HG02610 (cell line): ENCODE measurements at regions not wholly inside any gene's neighbourhood (a gene's known extent, or its start where the extent isn't known, plus 50 kb on each side); places are given as distances from the start of the nearest gene placed in this dataset.

Experiments
- ATAC-seq: cut with Tn5 transposase; IDR thresholded peaks from one replicate; pipeline ENCODE4 v1.9.1; 2021; ENCODE audit warnings: mild to moderate bottlenecking, moderate library complexity; ENCODE audit not compliant: unreplicated experiment

DNA sequence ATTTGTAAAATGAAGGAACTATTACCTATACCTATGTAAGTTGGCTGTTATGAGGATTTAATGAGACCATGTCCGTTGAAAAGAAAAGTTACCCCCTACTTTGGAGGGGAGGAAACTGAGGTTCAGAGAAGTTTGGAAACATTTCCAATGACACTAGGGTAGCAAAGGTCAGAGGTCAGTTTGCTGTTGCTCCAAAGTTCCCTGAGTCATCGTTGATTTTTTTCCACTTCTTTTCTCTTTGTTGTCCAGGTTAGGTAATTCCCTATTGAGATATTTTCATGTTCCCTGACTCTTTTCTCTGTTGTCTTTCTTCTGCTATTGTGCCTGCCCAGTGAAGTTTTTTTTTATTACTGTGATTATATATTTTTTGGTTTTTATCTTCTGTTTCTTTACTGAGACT lies 213.8 kb upstream of the C1orf174 start:
- no peak for ATAC-seq

DNA sequence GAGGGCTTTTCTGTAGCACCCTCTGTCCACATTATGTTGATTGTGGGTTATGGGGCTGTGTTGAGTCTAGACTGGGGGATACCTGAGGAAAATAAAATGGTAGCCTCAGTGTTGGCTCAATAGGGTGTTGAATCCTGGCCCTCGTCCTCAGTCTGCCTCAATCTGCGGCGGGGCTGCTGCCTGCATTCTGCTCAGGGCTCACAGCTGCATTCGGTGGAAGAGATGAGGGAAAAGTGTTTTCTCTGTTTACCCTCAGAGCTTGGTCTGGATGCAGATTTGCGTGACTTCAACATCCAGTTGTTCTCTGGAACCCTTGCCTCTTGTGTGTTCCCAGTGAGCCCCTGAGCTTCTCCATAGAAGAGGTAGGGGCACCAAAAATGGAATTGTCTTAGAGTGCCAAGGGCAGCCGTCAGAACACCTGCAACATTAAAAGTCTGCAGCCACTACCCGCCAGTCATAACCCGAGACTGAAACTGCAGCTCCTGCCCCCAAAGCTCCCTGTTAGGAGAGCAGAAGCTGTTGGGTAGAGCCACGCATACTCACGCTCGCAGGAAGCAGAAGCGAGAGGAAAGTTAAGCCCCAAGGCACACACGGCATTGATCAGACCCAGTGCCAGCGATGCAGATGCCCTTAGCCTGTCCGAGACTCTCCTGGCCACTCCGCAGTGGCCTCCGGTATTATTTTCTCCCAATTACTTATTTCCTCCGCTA lies 215.3 kb upstream of the C1orf174 start:
- no peak for ATAC-seq

DNA sequence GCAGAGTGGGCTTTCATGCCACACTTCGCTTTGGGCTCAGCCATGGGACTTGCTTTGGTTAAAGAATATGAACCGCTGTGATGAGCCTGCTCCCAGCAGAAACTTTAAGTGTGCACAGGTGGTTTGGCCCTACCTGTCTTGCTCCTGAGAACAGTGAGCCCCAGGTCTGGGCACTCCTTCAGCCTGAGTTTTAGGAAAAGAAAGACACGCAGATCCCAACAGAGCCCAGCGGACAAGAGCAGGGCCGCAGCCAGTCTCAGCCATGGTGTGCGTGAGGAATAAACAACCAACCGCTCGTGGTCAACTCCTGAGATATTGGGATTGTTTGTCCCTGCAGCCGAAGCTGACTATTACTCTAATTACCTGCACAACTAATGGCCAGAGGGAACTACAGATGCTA lies 217.1 kb upstream of the C1orf174 start:
- no peak for ATAC-seq

DNA sequence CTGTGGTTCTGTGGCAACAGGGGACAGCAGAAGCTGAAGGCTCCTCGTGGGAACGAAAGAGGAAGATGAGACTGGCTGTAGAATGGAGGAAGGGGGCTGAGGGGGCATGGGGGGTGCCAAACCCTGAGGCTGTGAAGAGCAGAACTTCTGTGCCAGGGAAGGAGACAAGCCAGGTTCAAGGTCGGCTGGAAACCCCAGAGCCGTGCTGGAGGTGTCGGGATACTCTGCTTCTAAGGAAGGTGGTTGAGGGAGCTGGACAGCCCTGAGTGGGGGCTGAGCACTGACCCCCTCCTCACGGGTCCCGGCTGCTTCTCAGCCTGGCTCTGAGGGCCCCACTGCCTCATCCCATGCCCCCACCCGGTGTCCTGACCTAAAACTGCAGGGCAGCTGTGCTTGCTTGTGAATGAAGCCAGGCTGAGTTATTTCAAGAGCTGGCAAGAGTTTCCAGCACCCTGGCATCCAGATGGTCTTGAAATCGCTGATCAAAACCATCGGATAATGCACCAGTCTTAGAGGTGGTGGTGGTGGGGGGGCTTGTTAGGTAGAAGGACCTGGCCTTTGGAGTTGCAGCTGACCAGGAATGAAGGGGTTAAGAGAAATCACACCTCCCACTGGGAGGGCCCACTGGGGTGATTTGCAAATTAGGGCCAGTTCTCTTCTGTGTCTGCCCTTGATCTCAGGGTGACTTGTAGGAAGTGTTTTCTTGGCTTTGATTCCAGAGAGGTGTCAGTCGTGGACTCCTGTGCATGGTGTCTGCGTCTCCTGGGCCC lies 218.9 kb upstream of the C1orf174 start:
- ATAC-seq, result no peak

DNA sequence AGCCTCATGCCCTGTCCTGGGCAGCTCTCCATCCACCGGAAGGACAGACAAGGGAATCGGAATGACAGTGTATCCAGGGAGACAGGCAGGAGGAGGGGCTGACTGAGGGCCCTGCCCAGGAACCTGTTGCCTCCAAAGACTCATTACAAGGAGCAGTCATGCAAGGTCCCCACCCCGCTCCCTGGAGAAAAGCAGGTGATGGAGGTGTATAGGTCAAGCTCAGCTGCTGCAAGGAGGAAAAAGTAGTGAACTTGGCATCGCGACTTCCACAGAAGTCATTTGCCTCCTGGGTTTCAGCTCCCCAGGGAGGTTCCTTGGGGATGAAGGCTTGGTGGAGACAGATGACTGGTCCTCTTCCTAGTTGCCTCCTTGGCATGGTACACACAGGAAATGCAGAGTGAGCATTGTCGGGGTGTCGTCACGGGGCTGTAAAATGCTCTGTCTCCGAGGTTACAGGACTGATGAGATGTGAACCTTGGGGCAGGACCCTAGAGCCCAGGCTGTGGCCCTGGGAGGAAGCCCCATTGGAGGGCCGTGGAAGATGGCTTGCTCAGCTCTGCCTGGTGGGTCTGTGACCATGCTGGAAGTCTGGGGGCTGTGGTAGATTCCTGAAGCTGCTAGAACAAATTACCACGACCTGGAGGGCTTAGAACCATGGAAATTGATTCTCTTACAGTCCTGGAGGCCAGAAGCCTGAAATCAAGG lies 219.6 kb upstream of the C1orf174 start:
- no peak for ATAC-seq

DNA sequence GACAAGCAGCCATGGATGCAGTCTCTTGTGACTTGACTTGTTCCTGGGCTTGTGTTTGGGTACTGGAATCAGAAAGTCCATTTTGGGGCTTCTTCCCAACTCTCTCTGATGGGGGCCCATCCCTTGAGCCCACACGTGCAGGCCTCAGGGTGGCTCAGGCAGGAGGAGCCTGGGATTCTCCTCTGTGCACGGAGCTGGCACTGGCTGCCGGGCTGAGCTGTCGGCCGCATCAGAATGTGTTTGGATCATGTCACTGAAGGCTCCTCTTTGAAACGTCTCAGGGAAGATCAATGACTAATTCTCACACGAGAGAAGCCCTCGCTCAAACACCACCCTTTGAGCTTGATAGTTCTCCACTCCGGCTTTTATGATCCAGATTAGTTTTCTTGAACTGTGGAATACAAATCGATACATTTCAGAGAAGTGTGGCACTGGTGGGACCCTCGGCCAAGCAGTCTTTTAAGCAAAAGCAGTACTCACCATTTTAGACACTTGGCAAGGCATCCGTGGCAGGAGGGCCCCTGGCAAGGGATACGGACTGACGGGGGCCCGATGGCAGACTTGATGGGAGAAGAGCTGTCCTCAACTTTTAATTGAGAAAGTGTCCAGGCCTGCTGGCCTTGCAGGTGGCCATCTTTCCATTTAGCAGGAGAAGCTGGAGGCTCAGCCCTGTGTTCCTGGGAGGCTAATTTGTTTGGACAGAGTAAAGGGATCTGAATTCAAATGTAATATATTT lies 220.7 kb upstream of the C1orf174 start:
- ATAC-seq, result no peak

DNA sequence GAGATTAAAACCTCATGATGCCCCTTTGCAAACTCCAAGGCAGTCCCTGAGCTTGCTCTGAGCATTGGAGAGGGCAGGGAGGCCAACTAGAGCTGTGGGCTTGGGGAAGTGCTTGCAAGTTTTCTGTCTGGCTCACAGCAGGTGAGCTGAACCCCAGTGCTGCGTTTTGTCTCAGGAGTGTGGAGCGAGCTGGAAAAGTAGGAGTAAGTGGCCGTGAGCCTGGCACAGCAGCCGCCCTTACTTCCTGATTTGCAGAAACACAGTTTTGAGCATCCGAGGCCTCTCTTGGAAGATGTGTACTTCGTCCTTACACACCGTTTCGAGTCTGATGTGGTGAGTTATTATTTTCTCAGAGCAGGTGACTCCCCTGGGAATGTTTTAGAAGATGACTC lies 221.2 kb upstream of the C1orf174 start:
- no peak for ATAC-seq

DNA sequence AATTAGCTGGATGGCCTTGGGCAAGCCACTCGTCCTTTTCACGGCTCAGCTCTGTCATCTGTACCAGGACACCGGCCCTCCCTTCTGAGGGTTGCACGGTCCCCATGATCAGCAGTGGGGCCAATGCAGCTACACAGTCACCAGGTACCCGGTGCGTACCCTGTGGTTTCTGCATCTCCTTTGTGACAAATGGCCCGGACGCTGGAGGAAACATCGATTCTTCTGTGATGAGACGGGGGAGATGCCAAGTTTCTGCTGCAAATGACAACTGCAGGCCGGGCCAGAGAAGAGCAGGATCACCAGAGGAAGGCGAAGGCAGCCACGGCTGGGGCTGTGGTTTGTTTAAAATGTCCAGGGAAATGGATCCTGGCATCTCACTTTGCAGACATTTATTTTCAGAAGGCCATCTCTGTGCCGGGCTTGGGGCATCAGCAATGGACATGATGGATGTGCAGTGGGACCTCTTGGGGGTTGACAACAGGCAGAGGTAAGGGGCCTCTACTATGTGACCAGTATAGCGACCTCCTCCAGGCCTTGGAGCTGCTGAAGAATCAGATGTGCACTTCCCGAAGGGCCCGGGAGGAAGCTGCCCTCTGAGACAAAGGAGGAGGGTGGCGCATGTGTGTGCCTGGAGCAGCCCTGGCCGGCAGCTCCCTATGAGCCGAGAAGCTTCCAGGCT lies 221.9 kb upstream of the C1orf174 start:
- ATAC-seq, result no peak

DNA sequence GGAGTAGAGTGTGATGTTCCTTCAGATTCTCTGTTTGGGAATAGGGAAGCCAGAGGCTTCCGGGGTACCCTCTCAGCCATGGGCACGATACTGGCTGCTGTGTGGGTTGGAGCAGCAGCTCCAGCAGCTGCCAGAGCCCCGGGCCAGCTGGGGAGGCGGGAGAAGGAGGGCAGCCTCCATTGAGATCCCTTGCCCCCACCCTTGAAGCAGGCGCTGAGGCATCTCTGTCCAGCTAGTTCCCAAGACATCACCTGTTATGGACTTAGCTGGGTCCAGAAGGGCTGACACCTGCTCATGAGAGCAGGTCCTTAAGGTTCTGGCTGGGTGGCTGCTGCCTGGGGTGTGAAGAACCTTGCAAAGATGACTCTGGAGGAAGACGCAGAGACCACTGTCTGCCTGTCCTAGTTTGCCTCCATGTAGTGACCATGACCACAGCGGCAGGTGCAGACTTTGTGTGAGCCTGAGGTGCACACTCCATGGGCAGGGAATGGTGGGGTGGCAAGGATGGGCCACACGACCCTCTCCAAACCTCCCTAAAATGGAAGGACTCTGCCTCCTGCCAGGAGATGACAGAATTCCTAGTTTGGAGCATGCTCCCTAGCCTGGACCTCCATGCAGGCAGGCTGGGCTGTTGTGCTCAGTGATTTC lies 222.6 kb upstream of the C1orf174 start:
- no peak for ATAC-seq

DNA sequence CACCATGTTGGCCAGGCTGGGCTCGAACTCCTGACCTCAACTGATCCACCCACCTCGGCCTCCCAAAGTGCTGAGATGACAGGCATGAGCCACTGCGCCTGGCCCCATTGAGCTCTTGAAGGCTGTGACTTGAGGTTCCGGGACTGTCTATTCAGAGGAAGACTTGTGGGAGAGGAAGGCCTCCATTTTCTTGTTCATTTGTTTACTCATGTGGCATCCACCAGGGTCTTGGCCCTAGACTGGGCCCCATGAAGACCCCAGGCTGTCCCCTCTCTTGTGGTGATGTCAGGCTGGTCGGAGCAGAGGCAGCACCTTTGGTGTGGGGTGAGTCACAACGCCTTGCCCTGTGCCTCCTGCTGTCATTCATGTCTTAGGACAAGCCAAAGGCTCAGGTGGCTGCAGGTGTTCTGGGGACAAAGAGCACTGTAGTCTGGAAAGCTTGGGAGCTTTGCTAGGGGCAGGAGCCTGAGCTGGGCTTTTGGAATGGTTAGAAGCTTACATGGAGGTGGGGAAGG lies 224.6 kb upstream of the C1orf174 start:
- ATAC-seq, result no peak

DNA sequence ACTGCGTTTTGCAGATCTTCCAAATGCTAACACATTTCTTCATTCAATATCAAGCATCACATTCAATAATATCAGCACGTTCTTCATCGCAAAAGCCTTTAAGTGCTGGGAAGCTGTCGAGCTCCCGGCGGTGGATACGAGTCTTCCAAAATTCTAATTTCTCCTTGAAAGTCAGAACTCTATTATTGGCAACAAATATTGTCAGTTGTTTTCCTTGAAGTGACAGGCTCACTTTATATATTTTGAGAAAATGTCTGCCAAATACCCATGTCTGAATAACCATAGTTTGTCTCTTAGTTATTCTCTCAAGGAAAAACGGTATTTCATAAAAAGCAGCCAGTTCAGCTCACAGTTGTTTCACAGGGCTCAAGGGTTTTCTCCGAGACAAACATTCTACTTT lies 226.2 kb upstream of the C1orf174 start:
- ATAC-seq, result no peak

DNA sequence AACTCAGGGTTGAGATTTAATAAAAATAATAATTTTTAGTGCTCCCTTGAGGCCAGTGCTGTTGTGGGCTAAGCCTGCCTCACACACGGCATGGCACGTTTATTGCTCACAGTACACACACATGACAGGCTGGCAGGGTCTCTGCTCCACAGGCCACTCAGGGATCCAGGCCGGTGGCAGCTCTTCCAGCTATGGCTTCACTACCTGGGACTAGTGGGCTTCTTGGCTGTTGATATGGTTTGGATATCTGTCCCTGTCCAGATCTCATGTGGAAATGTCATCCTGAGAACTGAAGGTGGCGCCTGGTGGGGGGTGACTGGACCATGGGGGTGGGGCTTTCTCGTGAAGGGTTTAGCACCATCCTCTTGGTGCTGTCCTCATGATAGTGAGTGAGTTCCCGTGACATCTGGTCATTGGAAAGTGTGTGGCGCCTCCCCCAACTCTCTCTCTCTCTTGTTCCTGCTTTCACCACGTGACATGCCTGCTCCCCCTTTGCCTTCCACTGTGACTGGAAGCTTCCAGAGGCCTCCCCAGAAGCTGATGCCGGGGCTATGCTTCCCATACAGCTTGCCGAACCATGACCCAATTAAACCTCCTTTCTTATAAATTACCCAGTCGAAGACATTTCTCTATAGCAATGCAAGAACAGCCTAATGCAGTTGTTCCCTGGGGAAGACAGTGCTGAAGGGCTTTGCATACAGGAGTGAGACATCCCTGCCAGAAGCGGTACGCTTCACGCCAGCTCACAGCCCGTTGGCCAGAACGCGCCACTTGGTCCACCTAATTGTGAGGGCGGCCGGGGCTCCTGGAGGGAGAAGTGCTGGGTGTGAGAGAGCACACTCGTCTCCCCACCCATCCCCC lies 226.9 kb upstream of the C1orf174 start:
- no peak for ATAC-seq

DNA sequence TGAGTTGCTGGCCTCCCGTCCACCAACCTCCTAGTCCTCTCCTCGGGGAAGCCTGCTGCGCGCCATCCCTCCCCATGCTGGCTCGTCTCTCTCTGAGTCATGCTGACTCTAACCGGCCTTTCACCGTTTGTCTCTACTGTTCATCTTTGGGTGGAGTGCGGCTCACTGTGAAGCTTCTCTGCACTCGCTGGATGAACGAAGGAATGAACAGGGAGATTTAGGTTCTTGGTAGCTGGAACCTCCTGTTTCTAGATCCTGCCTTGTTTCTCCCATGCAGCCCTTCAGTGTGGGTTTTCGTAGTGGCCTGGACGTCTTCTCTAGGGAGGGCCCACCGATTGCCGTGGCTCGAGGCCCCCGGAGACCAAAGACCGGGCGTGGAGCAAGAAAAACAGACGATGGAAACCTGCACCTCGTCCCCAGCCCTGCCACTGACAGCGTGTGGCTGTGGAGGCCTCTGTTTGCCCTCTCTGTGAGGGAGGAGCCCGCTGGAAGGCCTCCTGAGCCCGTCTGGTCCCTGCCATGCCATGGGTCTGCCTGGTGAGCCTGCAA lies 227.6 kb upstream of the C1orf174 start:
- no peak for ATAC-seq

DNA sequence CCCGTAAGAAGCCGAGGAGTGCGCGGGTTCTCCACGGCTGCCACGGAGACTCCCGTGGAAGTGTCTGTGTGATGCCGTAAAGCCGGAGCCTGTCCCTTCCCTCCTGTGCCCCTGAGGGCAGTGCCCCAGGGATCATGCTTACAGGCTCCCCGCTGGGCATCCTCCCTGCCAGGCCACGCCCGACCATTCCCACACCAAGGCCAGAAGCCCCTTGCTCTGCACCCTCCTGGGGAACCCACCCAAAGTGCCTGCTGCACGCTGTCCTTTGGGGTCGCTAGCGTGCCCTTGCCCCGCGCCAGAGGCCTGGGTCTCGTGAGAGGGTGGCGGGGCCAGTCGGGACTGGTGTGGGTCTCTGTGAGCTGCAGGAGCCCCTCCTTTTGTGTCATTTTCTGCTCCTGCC lies 228.5 kb upstream of the C1orf174 start:
- ATAC-seq, result no peak

DNA sequence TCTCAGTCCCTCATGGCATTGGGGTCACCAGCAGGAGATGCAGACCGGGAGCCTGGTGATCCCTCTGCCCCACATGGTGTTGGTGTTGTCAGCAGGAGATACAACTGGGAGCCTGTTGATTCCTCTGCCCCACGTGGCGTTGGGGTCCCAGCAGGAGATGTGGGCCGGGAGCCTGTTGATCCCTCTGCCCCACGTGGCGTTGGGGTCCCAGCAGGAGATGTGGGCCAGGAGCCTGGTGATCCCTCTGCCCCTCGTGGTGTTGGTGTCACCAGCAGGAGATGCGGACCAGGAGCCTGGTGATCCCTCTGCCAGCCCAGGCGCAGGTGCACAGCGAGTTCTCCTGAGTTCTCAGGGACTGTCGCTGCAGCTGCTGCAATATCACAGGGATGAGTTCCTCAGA lies 229.6 kb upstream of the C1orf174 start:
- no peak for ATAC-seq

DNA sequence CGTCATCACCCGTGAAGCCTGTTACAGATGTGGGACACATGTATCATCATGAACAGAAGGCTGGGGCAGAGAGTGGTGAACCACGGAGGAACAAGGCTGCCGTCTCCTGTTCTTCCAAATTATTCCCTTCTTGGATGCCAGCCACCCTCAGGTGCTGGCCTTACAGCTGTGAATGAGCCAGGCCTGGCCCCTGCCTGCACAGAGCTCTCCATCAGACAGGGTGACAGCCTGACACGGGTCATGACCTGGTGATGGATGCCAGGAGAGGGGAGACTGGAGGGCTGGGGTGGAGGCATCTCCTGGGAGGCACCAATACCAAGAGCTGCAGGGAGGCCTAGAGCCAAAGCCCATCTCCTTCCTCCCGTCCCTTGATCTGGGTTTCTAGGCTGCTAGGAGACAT lies 230.0 kb upstream of the C1orf174 start:
- no peak for ATAC-seq

DNA sequence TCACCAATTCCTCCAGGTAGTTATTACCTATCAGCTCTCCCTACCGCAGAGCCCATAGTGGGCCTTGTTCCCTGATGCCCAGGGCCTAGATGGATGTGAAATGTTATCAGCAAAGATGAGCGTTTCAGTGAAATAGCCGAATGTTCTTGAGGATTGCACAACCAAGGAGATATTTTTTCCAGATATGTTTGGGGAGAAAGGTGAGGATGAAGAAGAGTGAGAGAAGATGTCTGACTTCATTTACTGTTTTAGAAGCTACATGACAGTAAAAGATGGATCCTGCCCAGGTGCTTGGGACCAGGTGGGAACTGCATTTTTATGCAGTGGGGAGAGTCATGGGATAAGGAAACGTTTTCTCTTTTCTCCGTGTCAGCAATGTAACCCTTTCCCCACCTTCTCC lies 231.7 kb upstream of the C1orf174 start:
- no peak for ATAC-seq

DNA sequence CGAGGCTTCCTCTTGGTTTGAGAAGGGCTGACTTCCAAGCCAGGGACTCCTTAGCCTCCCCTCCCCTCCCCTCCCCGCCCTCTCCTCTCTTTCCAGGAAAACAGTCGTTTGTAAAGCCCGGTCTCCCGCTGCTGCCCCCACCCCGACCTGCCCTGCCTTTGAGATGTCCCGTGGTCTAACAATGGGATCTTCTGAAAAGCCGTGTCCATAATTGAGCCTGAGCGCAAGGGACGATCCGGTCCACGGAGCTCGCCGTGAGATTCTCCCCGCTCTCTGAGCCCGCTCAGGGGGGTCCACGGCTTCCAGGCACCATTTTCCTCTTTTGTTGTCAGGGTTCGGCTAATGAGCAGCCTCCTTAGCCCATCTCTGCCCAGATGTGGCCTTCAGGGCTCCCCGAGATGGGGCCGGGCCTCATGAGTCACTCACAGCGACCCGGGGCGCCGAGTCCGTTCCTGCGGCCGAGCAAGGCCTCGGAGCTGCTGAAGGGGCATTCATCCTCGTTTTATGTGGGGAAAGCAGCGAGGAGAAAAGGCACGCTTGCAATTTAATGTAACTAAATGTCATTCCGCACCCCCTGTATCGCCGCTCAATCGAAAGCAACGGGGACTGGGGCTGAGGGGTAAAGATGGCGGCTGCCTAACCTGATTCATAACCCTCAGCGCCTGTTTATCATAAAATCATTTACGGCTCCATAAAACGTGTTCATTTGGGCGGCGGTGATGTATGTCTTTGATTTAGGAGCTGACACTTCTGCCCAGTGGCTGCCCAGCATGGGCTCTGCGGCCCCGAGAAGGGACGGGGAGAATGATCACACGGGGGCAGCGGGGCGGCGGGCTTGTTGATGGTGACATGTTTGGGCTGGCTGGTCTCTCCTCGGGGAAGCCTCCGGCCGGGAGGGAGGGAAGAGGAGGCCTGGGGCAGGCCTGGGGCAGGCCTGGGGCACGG lies 232.6 kb upstream of the C1orf174 start:
- ATAC-seq, result no peak
